DMS114 treated with DMSO at 0.1 percent for 48 hours (cell line): ENCODE measurements at regions not wholly inside any gene's neighbourhood (a gene's known extent, or its start where the extent isn't known, plus 50 kb on each side); places are given as distances from the start of the nearest gene placed in this dataset.
"Not testable (repeated sequence)": the region's sequence is repeated elsewhere in the genome, so short reads cannot be mapped to it uniquely, and the experiment has no call there.

ENCODE experiments used
- DNase-seq: peaks from one replicate; lab custom pipeline; 2025; ENCODE audit not compliant: unreplicated experiment; lab: John Stamatoyannopoulos, UW

GRCh38 chr16:5216441-5217080, 119.0 kb upstream of the EEF2KMT start:
- no peak for DNase-seq

GRCh38 chr16:5215901-5216300, 118.3 kb upstream of the EEF2KMT start:
- DNase-seq = no peak

- no peak for DNase-seq
These were observed 116.9 kb upstream of the EEF2KMT start for GRCh38 chr16:5214466-5214865.

GRCh38 chr16:5212501-5212900, 114.9 kb upstream of the EEF2KMT start:
- DNase-seq = not testable (repeated sequence)

GRCh38 chr16:5207862-5208498, 110.4 kb upstream of the EEF2KMT start:
- peak; percentile 3 for DNase-seq

GRCh38 chr16:5207001-5207523, 109.5 kb upstream of the EEF2KMT start:
- DNase-seq = no peak

GRCh38 chr16:5206331-5206990, 108.9 kb upstream of the EEF2KMT start:
- DNase-seq = no peak

- no peak for DNase-seq
These were observed 107.9 kb upstream of the EEF2KMT start for GRCh38 chr16:5205361-5206040.

GRCh38 chr16:5203675-5204074, 106.1 kb upstream of the EEF2KMT start:
- not testable (repeated sequence) for DNase-seq

- DNase-seq = no peak
These were observed 102.5 kb upstream of the EEF2KMT start for GRCh38 chr16:5200123-5200522.

GRCh38 chr16:5196204-5196603, 98.6 kb upstream of the EEF2KMT start:
- DNase-seq = no peak

- DNase-seq = no peak
These were observed 96.3 kb upstream of the EEF2KMT start for GRCh38 chr16:5193861-5194260.

GRCh38 chr16:5188989-5189352, 91.4 kb upstream of the EEF2KMT start:
- DNase-seq = no peak

- DNase-seq = no peak
These were observed 90.9 kb upstream of the EEF2KMT start for GRCh38 chr16:5188318-5188988.

- DNase-seq = no peak
These were observed 89.9 kb upstream of the EEF2KMT start for GRCh38 chr16:5187402-5187952.

- DNase-seq = no peak
These were observed 88.8 kb upstream of the EEF2KMT start for GRCh38 chr16:5186381-5186903.

GRCh38 chr16:5176505-5176904, 78.9 kb upstream of the EEF2KMT start:
- DNase-seq = no peak

GRCh38 chr16:5175266-5175665, 77.7 kb upstream of the EEF2KMT start:
- DNase-seq = no peak

- DNase-seq = no peak
These were observed 68.9 kb upstream of the EEF2KMT start for GRCh38 chr16:5166486-5166885.

GRCh38 chr16:5165429-5165828, 67.8 kb upstream of the EEF2KMT start:
- not testable (repeated sequence) for DNase-seq
